NCI-H2171 treated with DMSO at 0.1 percent for 48 hours (cell line): ENCODE measurements at regions not wholly inside any gene's neighbourhood (a gene's known extent, or its start where the extent isn't known, plus 50 kb on each side); places are given as distances from the start of the nearest gene placed in this dataset.
A peak's percentile ranks its signal among the peaks of the same experiment; 100 is the strongest.

Source experiments
- DNase-seq: peaks from one replicate; lab custom pipeline; 2025; lab: John Stamatoyannopoulos, UW

GRCh38 chr17:17398188-17398942, 78.4 kb upstream of the MED9 start:
- DNase-seq = no peak

- no peak for DNase-seq
Observed at GRCh38 chr17:17398943-17399926, 77.6 kb upstream of the MED9 start.

- no peak for DNase-seq
Observed at GRCh38 chr17:17400070-17400469, 76.7 kb upstream of the MED9 start.

GRCh38 chr17:17400566-17401184, 76.1 kb upstream of the MED9 start:
- DNase-seq = no peak

GRCh38 chr17:17401271-17401781, 75.5 kb upstream of the MED9 start:
- DNase-seq = no peak

GRCh38 chr17:17402558-17402957, 74.2 kb upstream of the MED9 start:
- DNase-seq = no peak

- DNase-seq = no peak
Observed at GRCh38 chr17:17403065-17403464, 73.7 kb upstream of the MED9 start.

GRCh38 chr17:17403899-17404576, 72.8 kb upstream of the MED9 start:
- DNase-seq = peak; percentile 98

GRCh38 chr17:17405673-17406072, 71.1 kb upstream of the MED9 start:
- DNase-seq = no peak

GRCh38 chr17:17406225-17406624, 70.6 kb upstream of the MED9 start:
- DNase-seq = no peak

- DNase-seq = no peak
Observed at GRCh38 chr17:17408236-17408794, 68.5 kb upstream of the MED9 start.

GRCh38 chr17:17410357-17410756, 66.4 kb upstream of the MED9 start:
- no peak for DNase-seq

- no peak for DNase-seq
Observed at GRCh38 chr17:17411692-17412091, 65.1 kb upstream of the MED9 start.

GRCh38 chr17:17412326-17412725, 64.5 kb upstream of the MED9 start:
- DNase-seq = no peak

- no peak for DNase-seq
Observed at GRCh38 chr17:17413215-17413792, 63.5 kb upstream of the MED9 start.

GRCh38 chr17:17413821-17414220, 63.0 kb upstream of the MED9 start:
- no peak for DNase-seq

- no peak for DNase-seq
Observed at GRCh38 chr17:17414341-17414805, 62.4 kb upstream of the MED9 start.

- no peak for DNase-seq
Observed at GRCh38 chr17:17415006-17415405, 61.8 kb upstream of the MED9 start.

GRCh38 chr17:17416007-17416399, 60.8 kb upstream of the MED9 start:
- DNase-seq = peak; percentile 91

GRCh38 chr17:17416400-17417360, 60.1 kb upstream of the MED9 start:
- DNase-seq = no peak
